Heart left ventricle (tissue), 13 donors: ENCODE measurements at regions not wholly inside any gene's neighbourhood (a gene's known extent, or its start where the extent isn't known, plus 50 kb on each side); places are given as distances from the start of the nearest gene placed in this dataset.

Experiments
- CTCF ChIP-seq, 12 donors: fragments of 200-600 bp; sonication (generic) in 4 of 12; IDR thresholded peaks; one replicate each; pipeline versions ENCODE4 v1.5.0 to v1.8.0; 2018 to 2022; ENCODE audit warnings: antibody characterized with exemption in 12 of 12, mild to moderate bottlenecking in 5 of 12
- POLR2A ChIP-seq, 2 donors: fragments of 450-650 bp; IDR thresholded peaks; one replicate each; pipeline ENCODE4 v1.6.1; 2017; ENCODE audit warnings: antibody characterized with exemption in 2 of 2, mild to moderate bottlenecking in 2 of 2, moderate library complexity in 2 of 2
- donor health status: ischemic (EF 13 %, LVEDD 7.1; RV severe dilation, severe dysfunction).
- donor health status: DM: no; HTN: yes; CAD: no.
- donor health status: DM: no; HTN: no; CAD: no.
- donor health status: ischemic (EF 25% LVEDD 6.9; RV normal size, moderate dysfunction).
- donor health status: ischemic (EF 25% LVEDD 5.7; RV mildly dilated, moderate dysfunction).
- donor health status: ischemic (EF 35%, LVEDD 5.7; RV mildly dilated, moderate dysfunction).
- donor health status: nonischemic (EF 11% LVEDD 7.7; RV severe dilation, severe dysfunction).
- donor health status: DM: yes; HTN: yes; CAD: no.
- donor health status: PGD.
- donor health status: ischemic (EF 29% LVEDD 5.4; RV normal size, mild dysfunction).
- donor health status: nonischemic (EF 23%, LVEDD 6.1; RV moderate dilation, normal function).

GRCh38 chr19:30699871-30700280, 327.7 kb downstream of the ZNF536 start:
- TF ChIP-seq POLR2A (IDR thresholded peaks at IDR 0.05) = no peak
- no peak for TF ChIP-seq CTCF (IDR thresholded peaks at IDR 0.05)
